Esophagus (tissue), 2 donors: ENCODE measurements at regions not wholly inside any gene's neighbourhood (a gene's known extent, or its start where the extent isn't known, plus 50 kb on each side); places are given as distances from the start of the nearest gene placed in this dataset.

Experiments used
- H3K27ac ChIP-seq, 2 donors: one replicate each; pipeline ENCODE4 v1.5.1; 2013; ENCODE audit warnings: low read depth in 2 of 2, mild to moderate bottlenecking in 2 of 2, inconsistent platforms in 1 of 2, low read length in 1 of 2, moderate library complexity in 1 of 2
- H3K27me3 ChIP-seq, 2 donors: one replicate each; pipeline ENCODE4 v1.6.1; 2013; ENCODE audit warnings: low read length in 2 of 2, control low read depth in 1 of 2, mild to moderate bottlenecking in 1 of 2; ENCODE audit not compliant: insufficient read depth in 2 of 2, control insufficient read depth in 1 of 2
- H3K36me3 ChIP-seq, 2 donors: one replicate each; pipeline ENCODE4 v1.6.1; 2013; ENCODE audit warnings: low read length in 1 of 2; ENCODE audit not compliant: control insufficient read depth in 2 of 2, insufficient read depth in 2 of 2
- H3K4me1 ChIP-seq, 2 donors: one replicate each; pipeline ENCODE4 v1.6.1; 2013; ENCODE audit warnings: low read length in 1 of 2; ENCODE audit not compliant: control insufficient read depth in 2 of 2, insufficient read depth in 2 of 2
- H3K4me3 ChIP-seq, 2 donors: one replicate each; pipeline ENCODE4 v1.5.1; 2013; ENCODE audit warnings: low read length in 2 of 2, mild to moderate bottlenecking in 2 of 2, low read depth in 1 of 2, moderate library complexity in 1 of 2
- H3K9me3 ChIP-seq, 2 donors: one replicate each; pipeline ENCODE4 v1.6.1; 2013; ENCODE audit warnings: mild to moderate bottlenecking in 2 of 2, low read depth in 1 of 2, low read length in 1 of 2, moderate library complexity in 1 of 2; ENCODE audit not compliant: control insufficient read depth in 2 of 2, insufficient read depth in 1 of 2
- WGBS, 2 donors: extraction: QIAGEN DNeasy Blood & Tissue Kit; methylation state at CpG; one replicate each; pipeline ENCODE4 v1.1.7; 2013; 5-methylcytosine and 5-hydroxymethylcytosine counted together
- donor health status: healthy with polysubstance abuse.
- donor health status: Bipolar disorder and iron deficiency.

DNA sequence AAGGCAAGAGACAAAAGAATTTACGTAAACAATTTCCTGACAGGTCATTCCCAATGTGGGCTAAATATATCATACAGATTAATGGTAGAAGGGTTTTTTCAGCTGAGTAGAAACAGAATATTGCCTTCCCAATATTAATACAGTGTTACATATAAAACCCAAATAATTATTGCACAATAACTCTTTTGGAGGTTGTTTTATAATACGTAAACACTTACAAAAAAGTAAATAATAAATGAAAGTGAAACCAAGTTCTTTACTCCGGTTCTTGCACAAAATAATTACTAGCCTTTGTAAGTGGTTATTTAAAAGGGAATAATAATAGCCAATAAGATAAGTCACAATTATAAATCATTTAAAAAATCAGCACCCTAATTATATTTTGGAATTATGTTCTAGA lies 118.6 kb upstream of the SSTR1 start:
- Histone ChIP-seq H3K36me3 (no peaks in the 10 kb centered on the region), H3K4me1 (no peaks in the 10 kb centered on the region), H3K27me3 (peaks cover 0 to 3% of the 10 kb centered on the region in 2 donors), H3K9me3 (peaks cover 0 to 4% of the 10 kb centered on the region in 2 donors), H3K27ac (no peak overlapping the region), H3K4me3 (no peak overlapping the region)
- 24 to 45% methylated on average over 3 of the region's 3 CpGs for WGBS, 2 donors

DNA sequence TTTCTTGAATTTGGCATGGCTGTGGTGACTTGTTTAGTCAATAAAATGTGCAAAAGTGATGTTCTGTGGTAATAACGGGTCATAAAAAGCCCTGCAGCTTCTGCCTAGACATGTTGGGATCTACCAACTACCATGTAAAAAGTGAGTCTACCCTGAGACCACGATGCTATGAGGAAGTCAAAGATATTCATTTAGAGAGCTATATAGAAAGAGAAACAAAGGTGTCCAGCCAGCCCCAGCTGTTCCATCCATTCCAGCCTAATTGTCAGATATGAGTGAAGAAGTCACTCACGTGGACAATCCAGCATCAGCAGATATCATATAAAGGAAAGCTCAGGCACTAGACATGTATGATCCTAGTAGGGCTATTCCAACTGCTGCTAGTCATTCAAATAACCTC lies 117.2 kb upstream of the SSTR1 start:
- peaks cover 0 to 3% of the 10 kb centered on the region in 2 donors for H3K27me3 ChIP-seq
- no peak overlapping the region for H3K27ac ChIP-seq
- H3K9me3 ChIP-seq = peaks cover 0 to 4% of the 10 kb centered on the region in 2 donors
- no peak overlapping the region for H3K4me3 ChIP-seq
- no peaks in the 10 kb centered on the region for H3K4me1 ChIP-seq
- 58 to 77% methylated on average over 3 of the region's 3 CpGs for WGBS, 2 donors
- H3K36me3 ChIP-seq = no peaks in the 10 kb centered on the region

DNA sequence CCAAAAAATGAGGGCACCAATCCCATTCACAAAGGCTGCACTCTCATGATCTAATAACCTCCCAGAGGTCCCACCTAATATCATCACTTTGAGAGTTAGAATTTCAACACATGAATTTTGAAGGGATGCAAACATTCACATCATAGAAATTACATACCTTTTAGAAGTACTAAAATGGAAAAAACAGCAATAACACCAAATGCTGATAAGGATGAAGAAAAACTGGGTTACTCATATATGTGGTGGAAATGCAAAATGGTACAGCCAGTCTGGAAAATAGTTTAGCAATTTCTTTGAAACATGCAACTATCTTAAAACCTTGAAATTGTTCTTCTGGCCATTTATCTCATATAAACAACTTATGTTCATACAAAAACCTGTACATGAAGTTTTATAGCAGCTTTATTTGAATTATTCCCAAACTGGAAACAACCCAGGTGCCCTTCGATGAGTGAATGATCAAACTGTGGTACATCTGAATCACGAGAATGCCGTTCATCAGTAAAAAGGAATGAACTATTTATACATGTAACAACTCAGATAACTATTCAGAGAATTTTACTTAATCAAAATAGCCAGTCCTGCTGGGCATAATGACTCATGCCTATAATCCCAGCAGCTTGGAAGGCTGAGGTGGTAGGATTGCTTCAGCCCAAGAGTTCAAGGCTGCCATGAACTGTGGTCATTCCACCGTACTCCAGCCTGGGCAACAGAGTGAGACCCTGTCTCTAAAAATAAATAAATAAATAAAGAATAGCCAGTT lies 109.4 kb upstream of the SSTR1 start:
- H3K4me3 ChIP-seq = no peak overlapping the region
- H3K4me1 ChIP-seq = no peaks in the 10 kb centered on the region
- H3K27ac ChIP-seq = no peak overlapping the region
- no peaks in the 10 kb centered on the region for H3K36me3 ChIP-seq
- 71 to 76% methylated on average over 4 of the region's 4 CpGs for WGBS, 2 donors
- no peaks in the 10 kb centered on the region for H3K27me3 ChIP-seq
- H3K9me3 ChIP-seq = no peaks in the 10 kb centered on the region

DNA sequence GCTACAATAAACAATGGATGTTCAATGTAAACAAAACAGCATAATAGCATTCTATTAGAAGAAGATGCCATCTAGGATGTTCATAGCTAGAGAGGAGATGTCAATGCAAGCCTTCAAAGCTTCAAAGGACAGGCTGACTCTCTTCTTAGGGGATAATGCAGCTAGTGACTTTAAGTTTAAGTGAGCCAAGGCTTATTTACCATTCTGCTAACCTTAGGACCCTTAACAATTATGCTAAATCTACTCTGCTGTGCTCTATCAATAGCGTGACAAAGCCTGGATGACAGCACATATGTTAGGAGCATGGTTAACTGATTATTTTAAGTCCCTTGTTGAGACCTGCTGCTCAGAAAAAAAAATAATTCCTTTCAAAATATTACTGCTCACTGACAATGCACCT lies 106.0 kb upstream of the SSTR1 start:
- Histone ChIP-seq H3K36me3 (no peaks in the 10 kb centered on the region), H3K27ac (no peak overlapping the region), H3K9me3 (no peaks in the 10 kb centered on the region), H3K4me1 (peaks cover 0 to 4% of the 10 kb centered on the region in 2 donors), H3K4me3 (no peak overlapping the region), H3K27me3 (no peaks in the 10 kb centered on the region)
- WGBS, 2 donors = 0 to 45% methylated on average over 1 of the region's 1 CpG

DNA sequence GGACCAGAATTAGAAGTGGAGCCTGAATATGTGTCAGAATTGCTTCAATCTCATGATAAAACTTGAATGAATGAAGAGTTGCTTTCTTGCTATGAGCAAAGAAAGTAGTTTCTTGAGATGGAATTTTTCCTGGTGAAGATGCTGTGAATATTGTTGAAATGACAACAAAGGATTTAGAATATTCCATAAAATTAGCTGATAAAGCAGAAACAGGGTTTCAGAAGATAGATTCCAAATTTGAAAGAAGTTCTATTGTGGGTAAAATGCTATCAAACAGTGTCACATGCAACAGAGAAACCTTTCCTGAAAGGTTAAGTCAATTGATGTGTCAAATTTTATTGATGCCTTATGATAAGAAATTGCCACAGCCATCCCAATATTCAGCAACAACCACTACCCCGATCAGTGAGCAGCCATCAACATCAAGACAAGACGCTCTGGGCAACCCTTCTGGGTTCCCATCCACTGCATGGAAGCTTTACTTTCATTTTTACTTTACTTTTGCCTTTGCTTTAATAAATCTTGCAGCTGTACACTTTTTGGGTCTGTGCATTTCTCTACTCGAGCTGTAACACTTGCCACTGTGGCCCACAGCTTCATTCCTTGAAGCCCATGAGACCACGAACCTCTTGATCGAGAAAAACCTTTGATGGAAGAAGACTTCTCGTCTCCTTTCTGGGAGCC lies 104.0 kb upstream of the SSTR1 start:
- Histone ChIP-seq H3K4me3 (no peak overlapping the region), H3K9me3 (no peaks in the 10 kb centered on the region), H3K4me1 (peaks cover 0 to 4% of the 10 kb centered on the region in 2 donors), H3K27me3 (no peaks in the 10 kb centered on the region), H3K27ac (no peak overlapping the region), H3K36me3 (no peaks in the 10 kb centered on the region)
- WGBS, 2 donors = 75 to 89% methylated on average over 6 of the region's 6 CpGs

DNA sequence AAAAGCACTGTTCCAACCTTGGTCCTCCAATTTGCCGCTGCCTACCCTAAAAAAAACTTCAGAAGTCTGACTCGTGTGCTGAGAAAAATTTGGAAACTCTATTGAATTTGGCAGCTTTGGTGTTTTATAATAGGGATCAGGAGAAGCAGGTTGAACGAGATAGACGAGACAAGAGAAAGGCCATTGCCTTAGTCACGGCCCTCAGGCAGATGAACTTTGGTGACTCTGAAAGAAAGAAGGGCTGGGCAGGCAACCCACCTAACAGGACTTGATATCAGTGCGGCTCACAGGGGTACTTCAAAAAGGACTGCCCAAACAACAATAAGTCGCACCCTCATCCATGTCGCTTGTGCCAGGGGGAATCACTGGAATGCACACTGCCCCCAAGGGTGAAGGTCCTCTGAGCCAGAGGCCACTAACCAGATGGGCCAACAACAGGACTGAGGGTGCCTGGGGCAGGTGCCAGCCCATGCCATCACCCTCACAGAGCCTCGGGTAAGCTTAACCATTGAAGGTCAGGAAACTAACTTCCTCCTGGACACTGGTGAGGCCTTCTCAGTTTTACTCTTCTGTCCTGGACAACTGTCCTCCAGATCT lies 102.5 kb upstream of the SSTR1 start:
- H3K9me3 ChIP-seq = no peaks in the 10 kb centered on the region
- H3K36me3 ChIP-seq = no peaks in the 10 kb centered on the region
- H3K27me3 ChIP-seq = no peaks in the 10 kb centered on the region
- WGBS, 2 donors = 53 to 75% methylated on average over 9 of the region's 9 CpGs
- H3K4me1 ChIP-seq = peaks cover 0 to 4% of the 10 kb centered on the region in 2 donors
- peak overlapping the region; percentile 57 to 58 for H3K27ac ChIP-seq
- no peak overlapping the region for H3K4me3 ChIP-seq

DNA sequence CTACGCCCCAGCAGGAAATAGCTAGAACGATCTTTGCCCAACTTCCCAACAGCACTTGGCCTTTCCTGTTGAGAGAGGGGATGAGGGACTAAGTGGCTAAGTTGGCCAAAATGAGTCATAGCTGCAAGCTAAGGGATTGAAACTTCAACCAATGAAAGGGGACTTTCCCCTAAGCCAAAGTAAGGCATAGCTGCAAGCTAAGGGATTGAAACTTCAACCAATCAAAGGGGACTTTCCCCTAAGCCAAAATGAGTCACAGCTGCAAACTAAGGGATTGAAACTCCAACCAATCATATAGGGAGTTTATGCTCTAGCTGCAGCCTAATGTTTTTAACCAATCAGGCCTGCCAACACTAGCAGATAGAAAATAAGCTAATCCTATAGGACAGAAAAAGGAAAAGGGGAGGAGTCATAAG lies 100.5 kb upstream of the SSTR1 start:
- 78 to 82% methylated on average over 2 of the region's 2 CpGs for WGBS, 2 donors
- peaks cover 0 to 4% of the 10 kb centered on the region in 2 donors for H3K4me1 ChIP-seq

DNA sequence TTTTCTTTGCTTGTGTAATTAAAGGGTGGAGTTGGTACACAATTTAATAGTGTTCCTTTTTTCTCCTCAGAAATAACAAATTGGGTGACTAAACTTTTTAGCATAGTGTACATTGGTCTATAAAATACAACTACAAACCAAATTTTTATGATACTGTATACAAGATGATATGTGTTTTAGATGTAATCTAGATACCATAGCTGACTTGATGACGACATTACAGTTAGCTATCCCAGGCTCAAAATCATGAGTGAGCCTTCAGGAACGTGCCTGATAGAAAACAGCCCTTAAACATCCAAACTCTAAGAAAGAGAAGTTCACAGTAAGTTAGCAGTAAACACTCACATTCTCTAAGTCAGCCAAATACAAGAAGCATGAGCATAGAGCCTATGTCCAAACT lies 99.0 kb upstream of the SSTR1 start:
- Histone ChIP-seq H3K27ac (no peak overlapping the region), H3K27me3 (no peaks in the 10 kb centered on the region), H3K4me3 (no peak overlapping the region), H3K36me3 (no peaks in the 10 kb centered on the region), H3K9me3 (no peaks in the 10 kb centered on the region), H3K4me1 (peaks cover 0 to 4% of the 10 kb centered on the region in 2 donors)
- WGBS, 2 donors = 67 to 73% methylated on average over 2 of the region's 2 CpGs

More for the DNA sequence above, 100.5 kb upstream of the SSTR1 start:
- no peaks in the 10 kb centered on the region for H3K9me3 ChIP-seq
- no peaks in the 10 kb centered on the region for H3K27me3 ChIP-seq
- no peak overlapping the region for H3K27ac ChIP-seq
- H3K4me3 ChIP-seq = no peak overlapping the region
- no peaks in the 10 kb centered on the region for H3K36me3 ChIP-seq

DNA sequence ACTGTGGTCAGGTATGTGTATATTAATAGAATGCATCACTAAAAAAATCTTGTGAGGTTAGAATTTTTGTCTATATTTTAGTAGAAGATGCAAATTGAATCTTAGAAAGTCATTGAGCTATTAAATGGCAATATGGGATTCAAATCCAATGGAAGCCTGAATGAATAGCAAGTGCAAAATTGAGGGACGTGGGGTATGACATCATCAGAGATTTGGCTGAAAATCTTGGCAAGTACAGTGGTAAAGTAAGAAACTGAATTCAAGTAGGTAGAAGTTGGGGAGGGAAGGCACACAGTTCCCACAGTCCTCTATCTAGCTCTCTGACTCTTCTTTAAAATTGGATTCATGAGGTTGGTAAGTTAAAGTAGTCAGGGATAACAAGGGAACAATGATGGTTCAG lies 97.4 kb upstream of the SSTR1 start:
- H3K36me3 ChIP-seq = no peaks in the 10 kb centered on the region
- no peaks in the 10 kb centered on the region for H3K9me3 ChIP-seq
- H3K4me1 ChIP-seq = peaks cover 0 to 2% of the 10 kb centered on the region in 2 donors
- no peaks in the 10 kb centered on the region for H3K27me3 ChIP-seq
- WGBS, 2 donors = 49 to 61% methylated on average over 1 of the region's 1 CpG
- no peak overlapping the region for H3K27ac ChIP-seq
- no peak overlapping the region for H3K4me3 ChIP-seq
